Ishikawa (cell line): ENCODE measurements at regions not wholly inside any gene's neighbourhood (a gene's known extent, or its start where the extent isn't known, plus 50 kb on each side); places are given as distances from the start of the nearest gene placed in this dataset.

Experiments used
- CEBPB ChIP-seq: IDR thresholded peaks from 2 replicates; pipeline ENCODE4 v1.6.1; 2012
- EGR1 ChIP-seq: IDR thresholded peaks from 2 replicates; pipeline ENCODE4 v1.6.1; 2012
- EP300 ChIP-seq: IDR thresholded peaks from 2 replicates; pipeline ENCODE4 v1.6.1; 2012; ENCODE audit warnings: borderline replicate concordance
- RAD21 ChIP-seq: IDR thresholded peaks from 2 replicates; pipeline ENCODE4 v1.6.1; 2012; ENCODE audit warnings: low read depth
- TAF1 ChIP-seq: IDR thresholded peaks from 2 replicates; pipeline ENCODE4 v1.6.1; 2012; ENCODE audit warnings: low read depth, mild to moderate bottlenecking
- TEAD4 ChIP-seq: IDR thresholded peaks from 2 replicates; pipeline ENCODE4 v1.6.1; 2012
- YY1 ChIP-seq: IDR thresholded peaks from 2 replicates; pipeline ENCODE4 v1.6.1; 2012; ENCODE audit warnings: low read depth
- ZBTB7A ChIP-seq: IDR thresholded peaks from 2 replicates; pipeline ENCODE4 v1.6.1; 2012; ENCODE audit warnings: low read depth
- TF ChIP-seq, protein P1 (sequence below): IDR thresholded peaks from 2 replicates; pipeline ENCODE4 v1.6.1; 2012
- TF ChIP-seq, protein P2 (sequence below): IDR thresholded peaks from 2 replicates; pipeline ENCODE4 v1.6.1; 2012; ENCODE audit warnings: low read depth, mild to moderate bottlenecking

GRCh38 chr5:174555726-174556125 is 168.7 kb upstream of the MSX2 start:
- TF ChIP-seq EP300 = no peak
- TF ChIP-seq EGR1 = no peak
- TF ChIP-seq, protein P1, sequence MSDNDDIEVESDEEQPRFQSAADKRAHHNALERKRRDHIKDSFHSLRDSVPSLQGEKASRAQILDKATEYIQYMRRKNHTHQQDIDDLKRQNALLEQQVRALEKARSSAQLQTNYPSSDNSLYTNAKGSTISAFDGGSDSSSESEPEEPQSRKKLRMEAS = no peak
- TF ChIP-seq TAF1 = no peak
- no peak for TF ChIP-seq CEBPB
- TF ChIP-seq, protein P2, sequence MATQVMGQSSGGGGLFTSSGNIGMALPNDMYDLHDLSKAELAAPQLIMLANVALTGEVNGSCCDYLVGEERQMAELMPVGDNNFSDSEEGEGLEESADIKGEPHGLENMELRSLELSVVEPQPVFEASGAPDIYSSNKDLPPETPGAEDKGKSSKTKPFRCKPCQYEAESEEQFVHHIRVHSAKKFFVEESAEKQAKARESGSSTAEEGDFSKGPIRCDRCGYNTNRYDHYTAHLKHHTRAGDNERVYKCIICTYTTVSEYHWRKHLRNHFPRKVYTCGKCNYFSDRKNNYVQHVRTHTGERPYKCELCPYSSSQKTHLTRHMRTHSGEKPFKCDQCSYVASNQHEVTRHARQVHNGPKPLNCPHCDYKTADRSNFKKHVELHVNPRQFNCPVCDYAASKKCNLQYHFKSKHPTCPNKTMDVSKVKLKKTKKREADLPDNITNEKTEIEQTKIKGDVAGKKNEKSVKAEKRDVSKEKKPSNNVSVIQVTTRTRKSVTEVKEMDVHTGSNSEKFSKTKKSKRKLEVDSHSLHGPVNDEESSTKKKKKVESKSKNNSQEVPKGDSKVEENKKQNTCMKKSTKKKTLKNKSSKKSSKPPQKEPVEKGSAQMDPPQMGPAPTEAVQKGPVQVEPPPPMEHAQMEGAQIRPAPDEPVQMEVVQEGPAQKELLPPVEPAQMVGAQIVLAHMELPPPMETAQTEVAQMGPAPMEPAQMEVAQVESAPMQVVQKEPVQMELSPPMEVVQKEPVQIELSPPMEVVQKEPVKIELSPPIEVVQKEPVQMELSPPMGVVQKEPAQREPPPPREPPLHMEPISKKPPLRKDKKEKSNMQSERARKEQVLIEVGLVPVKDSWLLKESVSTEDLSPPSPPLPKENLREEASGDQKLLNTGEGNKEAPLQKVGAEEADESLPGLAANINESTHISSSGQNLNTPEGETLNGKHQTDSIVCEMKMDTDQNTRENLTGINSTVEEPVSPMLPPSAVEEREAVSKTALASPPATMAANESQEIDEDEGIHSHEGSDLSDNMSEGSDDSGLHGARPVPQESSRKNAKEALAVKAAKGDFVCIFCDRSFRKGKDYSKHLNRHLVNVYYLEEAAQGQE = no peak
- no peak for TF ChIP-seq YY1
- no peak for TF ChIP-seq ZBTB7A
- TF ChIP-seq TEAD4 = no peak
- TF ChIP-seq RAD21 = no peak
